Epithelial cell of esophagus (primary cell): ENCODE measurements at regions not wholly inside any gene's neighbourhood (a gene's known extent, or its start where the extent isn't known, plus 50 kb on each side); places are given as distances from the start of the nearest gene placed in this dataset.

Experiments used
- DNase-seq: peaks from one replicate; pipeline ENCODE4 v3.0.0; 2010; ENCODE audit warnings: low read depth
- H3K4me3 ChIP-seq: 2 replicates; pipeline ENCODE4 v1.5.1; 2011; ENCODE audit warnings: mild to moderate bottlenecking, low read length, control low read depth
- TF ChIP-seq, protein P1 (sequence below): IDR thresholded peaks from 2 replicates; pipeline ENCODE4 v1.5.1; 2011; ENCODE audit warnings: low read depth, mild to moderate bottlenecking, low read length, control low read depth, inconsistent platforms; ENCODE audit not compliant: insufficient read depth; ENCODE audit errors: missing control alignments

DNA sequence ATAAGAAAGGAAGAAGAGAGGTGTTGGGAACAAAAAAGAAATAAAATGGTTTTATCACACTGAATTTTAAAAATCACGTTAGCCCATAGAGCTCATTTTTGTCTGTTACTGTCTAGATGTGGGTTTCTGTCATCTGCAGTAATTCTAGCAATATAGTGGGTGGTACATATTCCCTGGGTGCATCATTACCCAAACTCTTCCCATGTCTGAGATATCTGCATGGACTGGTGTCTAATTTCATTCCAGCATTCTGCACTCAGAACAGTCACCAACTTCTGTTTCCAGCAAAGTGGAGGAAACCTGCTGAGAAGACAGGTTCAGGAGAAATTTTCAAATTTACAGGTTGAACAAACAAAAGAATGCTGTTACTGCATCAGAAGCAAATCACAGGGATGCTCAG, 263.8 kb downstream of the CDH11 start:
- no peak for DNase-seq

DNA sequence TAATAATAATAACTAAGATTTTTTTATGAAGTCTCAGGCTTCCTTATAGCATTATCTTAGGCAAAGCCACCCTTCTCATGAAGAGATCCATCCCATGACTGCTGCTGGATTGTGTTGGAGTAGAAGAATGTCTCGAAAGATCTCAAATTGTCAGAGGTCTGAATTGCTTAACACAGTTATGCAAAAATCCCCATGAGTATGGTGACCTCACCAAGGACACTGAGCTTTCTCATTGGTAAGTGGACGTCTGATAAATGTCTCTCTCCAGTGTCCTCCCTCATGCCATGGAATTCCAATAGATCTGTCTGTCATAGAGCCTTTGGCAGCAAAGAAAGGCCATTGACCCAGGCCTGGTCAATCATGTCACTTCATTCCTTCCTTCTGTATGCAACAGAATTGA, 264.5 kb downstream of the CDH11 start:
- no peak for DNase-seq
- TF ChIP-seq, protein P1, sequence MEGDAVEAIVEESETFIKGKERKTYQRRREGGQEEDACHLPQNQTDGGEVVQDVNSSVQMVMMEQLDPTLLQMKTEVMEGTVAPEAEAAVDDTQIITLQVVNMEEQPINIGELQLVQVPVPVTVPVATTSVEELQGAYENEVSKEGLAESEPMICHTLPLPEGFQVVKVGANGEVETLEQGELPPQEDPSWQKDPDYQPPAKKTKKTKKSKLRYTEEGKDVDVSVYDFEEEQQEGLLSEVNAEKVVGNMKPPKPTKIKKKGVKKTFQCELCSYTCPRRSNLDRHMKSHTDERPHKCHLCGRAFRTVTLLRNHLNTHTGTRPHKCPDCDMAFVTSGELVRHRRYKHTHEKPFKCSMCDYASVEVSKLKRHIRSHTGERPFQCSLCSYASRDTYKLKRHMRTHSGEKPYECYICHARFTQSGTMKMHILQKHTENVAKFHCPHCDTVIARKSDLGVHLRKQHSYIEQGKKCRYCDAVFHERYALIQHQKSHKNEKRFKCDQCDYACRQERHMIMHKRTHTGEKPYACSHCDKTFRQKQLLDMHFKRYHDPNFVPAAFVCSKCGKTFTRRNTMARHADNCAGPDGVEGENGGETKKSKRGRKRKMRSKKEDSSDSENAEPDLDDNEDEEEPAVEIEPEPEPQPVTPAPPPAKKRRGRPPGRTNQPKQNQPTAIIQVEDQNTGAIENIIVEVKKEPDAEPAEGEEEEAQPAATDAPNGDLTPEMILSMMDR: no peak
- no peak overlapping the region for H3K4me3 ChIP-seq

More for the DNA sequence above, 263.8 kb downstream of the CDH11 start:
- no peak overlapping the region for H3K4me3 ChIP-seq
- TF ChIP-seq, protein P1: no peak

DNA sequence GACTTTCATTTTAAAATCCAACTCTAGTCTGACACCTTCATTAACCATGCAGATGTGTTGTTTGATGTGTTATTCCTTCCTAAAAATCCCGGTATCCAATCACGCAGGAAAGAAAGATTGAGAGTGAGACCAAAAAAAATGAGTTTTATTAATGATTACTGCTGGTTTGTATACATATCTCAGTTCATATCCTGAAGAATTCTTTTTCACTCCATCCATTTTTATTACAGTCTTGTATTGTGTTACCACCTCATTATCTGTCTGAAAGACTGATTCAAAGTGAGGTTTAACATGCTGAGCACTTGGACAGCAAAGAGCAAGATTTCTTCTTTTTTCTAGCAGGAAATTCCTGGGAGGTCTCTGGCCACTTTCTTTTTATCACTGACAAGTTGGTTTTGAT, 268.3 kb downstream of the CDH11 start:
- DNase-seq: no peak
- H3K4me3 ChIP-seq: no peak overlapping the region
- TF ChIP-seq, protein P1: no peak

DNA sequence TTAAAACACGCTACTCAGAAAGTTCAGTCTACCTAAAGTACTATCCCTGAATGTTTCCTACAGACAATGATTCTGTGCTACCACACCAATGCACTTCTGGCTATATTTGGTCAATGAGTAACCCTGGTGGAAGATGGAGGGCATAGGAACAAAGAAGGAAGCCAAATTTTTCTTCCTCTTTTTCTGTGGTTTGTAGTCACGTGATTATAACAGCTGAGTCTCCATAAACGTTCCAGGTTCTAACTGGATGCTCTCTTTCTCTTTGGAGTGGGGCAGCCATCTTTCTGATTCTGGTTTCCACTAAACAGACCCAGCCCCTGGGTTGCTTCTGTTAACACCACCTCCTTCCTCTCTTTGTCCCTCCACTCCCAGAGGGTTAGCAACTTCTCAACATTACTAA, 274.9 kb downstream of the CDH11 start:
- H3K4me3 ChIP-seq: no peak overlapping the region
- TF ChIP-seq, protein P1: no peak
- DNase-seq: no peak

DNA sequence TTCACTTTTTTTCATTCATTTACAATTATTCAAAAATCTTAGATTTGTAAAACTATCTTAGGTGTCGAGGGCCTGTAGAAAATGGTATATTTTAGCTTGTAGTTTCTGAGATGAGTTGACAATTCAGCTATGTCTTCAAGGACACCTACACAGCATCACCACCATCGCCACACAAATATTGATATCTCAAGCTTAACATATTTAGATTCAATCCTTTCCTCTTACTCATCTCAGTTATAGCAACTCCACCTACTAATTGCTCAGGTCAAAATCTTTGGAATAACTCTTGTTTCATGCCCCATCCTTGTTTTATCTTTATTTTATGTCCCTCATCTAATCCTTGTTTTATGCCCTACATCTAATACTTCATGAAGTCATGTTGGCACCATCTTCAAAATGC, 276.8 kb downstream of the CDH11 start:
- DNase-seq: no peak
- TF ChIP-seq, protein P1: no peak
- no peak overlapping the region for H3K4me3 ChIP-seq

DNA sequence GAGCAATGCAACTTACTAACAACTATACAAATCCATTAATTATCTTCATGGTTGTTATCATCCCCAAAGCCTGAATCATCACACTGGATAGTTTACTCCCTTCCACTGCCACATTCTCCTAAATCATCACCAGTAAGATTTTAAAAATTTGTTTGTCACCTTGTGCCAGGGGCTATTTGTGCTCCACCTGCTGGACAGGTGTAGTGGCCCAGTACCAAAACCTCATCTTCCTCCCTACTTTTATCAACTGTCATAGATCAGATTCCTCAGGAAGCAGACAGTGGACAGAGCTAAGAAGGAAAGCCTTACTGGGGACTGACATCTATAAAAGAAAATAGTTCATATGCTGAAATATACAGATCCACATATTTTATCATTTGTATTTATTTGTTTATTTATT, 280.4 kb downstream of the CDH11 start:
- TF ChIP-seq, protein P1: no peak
- H3K4me3 ChIP-seq: no peak overlapping the region
- no peak for DNase-seq

DNA sequence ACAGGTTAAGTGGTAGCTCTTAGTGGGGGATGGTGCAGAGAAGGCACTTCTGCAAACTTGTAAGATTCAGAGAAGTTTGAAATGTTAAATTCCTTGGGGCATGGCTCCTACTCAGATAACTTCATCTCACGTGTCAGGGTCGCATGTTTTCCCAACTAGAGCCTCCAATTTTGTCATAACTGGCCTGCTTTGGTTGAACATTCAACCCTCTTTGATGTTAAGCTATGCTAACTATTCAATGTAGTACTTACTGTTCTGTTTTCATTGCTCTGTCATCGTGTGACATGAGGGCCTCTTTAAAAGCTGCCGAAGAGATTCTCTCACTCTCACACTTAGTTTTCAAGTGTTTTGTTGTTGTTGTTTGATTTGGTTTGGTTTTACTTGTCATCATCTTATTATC, 280.8 kb downstream of the CDH11 start:
- H3K4me3 ChIP-seq: no peak overlapping the region
- DNase-seq: no peak
- TF ChIP-seq, protein P1: no peak
